ENCODE measurements at regions not wholly inside any gene's neighbourhood (a gene's known extent, or its start where the extent isn't known, plus 50 kb on each side); places are given as distances from the start of the nearest gene placed in this dataset.

GRCh38 chr9:650362-650761 is 191.1 kb upstream of the DMRT1 start:
- H3K9me3 ChIP-seq: no peaks in the 10 kb centered on the region
- no peaks in the 10 kb centered on the region for H3K27me3 ChIP-seq
- no peak for ATAC-seq
- H3K4me1 ChIP-seq: peaks cover under 1% of the 10 kb centered on the region
- H3K27ac ChIP-seq: no peak overlapping the region
- intact Hi-C loops (cut with DNase I): no loop called here
- WGBS, 2 donors: 63 to 100% methylated on average over 1 of the region's 1 CpG
- DNase-seq: no peak
- H3K36me3 ChIP-seq (replicated peaks in 1 of 2; ENCODE audit: insufficient read depth in 1 of 2, low read depth in 2 of 2): no peaks in the 10 kb centered on the region
- H3K4me3 ChIP-seq: no peak overlapping the region
- TF ChIP-seq CTCF (IDR thresholded peaks at IDR 0.05) (no peak), POLR2A (IDR thresholded peaks at IDR 0.05) (no peak)

DNA sequence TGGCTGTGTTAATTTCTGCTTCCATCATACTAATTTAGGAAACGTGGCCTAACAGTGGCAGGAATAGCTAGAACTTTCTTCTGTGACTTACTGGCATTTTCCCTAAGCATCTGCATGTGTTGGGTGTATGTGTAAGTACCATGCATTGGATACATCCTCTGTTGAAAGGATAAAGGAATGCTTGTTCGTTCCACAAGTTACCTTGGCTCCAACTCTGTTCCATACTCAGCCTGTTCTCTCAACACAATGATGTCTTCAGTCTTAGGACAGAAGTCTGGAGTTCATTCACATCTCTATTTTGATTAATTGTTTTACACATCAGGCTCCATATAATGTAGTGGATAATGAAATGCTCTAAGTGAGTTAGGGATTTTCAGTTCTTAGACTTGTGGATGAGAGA is 190.1 kb upstream of the DMRT1 start:
- DNase-seq (no peak), ATAC-seq (no peak)
- Histone ChIP-seq H3K9me3 (no peaks in the 10 kb centered on the region), H3K4me1 (peaks cover 11% of the 10 kb centered on the region), H3K4me3 (no peak overlapping the region), H3K36me3 (replicated peaks in 1 of 2; ENCODE audit: insufficient read depth in 1 of 2, low read depth in 2 of 2) (no peaks in the 10 kb centered on the region), H3K27me3 (no peaks in the 10 kb centered on the region), H3K27ac (no peak overlapping the region)
- 78 to 81% methylated on average over 2 of the region's 2 CpGs for WGBS, 2 donors
- intact Hi-C loops (cut with DNase I): no loop called here
- TF ChIP-seq CTCF (IDR thresholded peaks at IDR 0.05): no peak

DNA sequence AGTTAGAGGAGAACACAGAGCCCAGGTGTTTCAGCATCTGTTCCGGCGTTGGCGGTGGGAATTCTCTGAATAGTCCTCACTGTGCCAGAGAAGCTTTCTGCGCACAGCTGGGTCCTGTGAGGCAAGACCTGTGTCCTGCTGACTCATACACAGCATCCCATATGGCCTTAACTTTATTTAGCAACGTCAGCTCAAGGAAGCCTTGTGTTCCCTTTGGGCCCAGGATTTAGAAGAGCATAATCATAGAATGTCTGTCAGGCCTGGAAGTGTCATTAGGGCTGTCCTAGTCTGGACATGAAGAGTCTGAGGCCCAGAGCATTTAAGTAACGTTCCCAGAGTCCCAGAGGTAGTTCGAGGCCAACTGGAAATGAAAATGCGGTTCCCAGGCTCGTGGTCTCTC is 188.6 kb upstream of the DMRT1 start:
- TF ChIP-seq POLR2A (IDR thresholded peaks at IDR 0.05) (no peak), CTCF (IDR thresholded peaks at IDR 0.05) (no peak)
- DNase-seq: peak in 3 of 4 donors; percentile 27 to 53 (median 38)
- no peaks in the 10 kb centered on the region for H3K27me3 ChIP-seq
- WGBS, 2 donors: 68 to 72% methylated on average over 9 of the region's 9 CpGs
- H3K4me1 ChIP-seq: peaks cover 13% of the 10 kb centered on the region
- peak; percentile 56 for ATAC-seq
- H3K36me3 ChIP-seq (replicated peaks in 1 of 2; ENCODE audit: insufficient read depth in 1 of 2, low read depth in 2 of 2): no peaks in the 10 kb centered on the region
- no peak overlapping the region for H3K4me3 ChIP-seq
- H3K9me3 ChIP-seq: no peaks in the 10 kb centered on the region
- intact Hi-C loops (cut with DNase I): no loop called here
- H3K27ac ChIP-seq: no peak overlapping the region

GRCh38 chr9:653421-653820 is 188.1 kb upstream of the DMRT1 start:
- DNase-seq (no peak), ATAC-seq (no peak)
- WGBS, 2 donors: 85 to 90% methylated on average over 2 of the region's 2 CpGs
- no peaks in the 10 kb centered on the region for H3K9me3 ChIP-seq
- H3K27ac ChIP-seq: no peak overlapping the region
- intact Hi-C loops (cut with DNase I): no loop called here
- H3K27me3 ChIP-seq: no peaks in the 10 kb centered on the region
- no peaks in the 10 kb centered on the region for H3K36me3 ChIP-seq (replicated peaks in 1 of 2; ENCODE audit: insufficient read depth in 1 of 2, low read depth in 2 of 2)
- no peak overlapping the region for H3K4me3 ChIP-seq
- H3K4me1 ChIP-seq: peaks cover 13% of the 10 kb centered on the region
- TF ChIP-seq CTCF (IDR thresholded peaks at IDR 0.05): no peak
- no peak for TF ChIP-seq POLR2A (IDR thresholded peaks at IDR 0.05)

GRCh38 chr9:653856-654387 is 187.6 kb upstream of the DMRT1 start:
- H3K4me3 ChIP-seq: no peak overlapping the region
- no peak overlapping the region for H3K27ac ChIP-seq
- 64 to 76% methylated on average over 3 of the region's 3 CpGs for WGBS, 2 donors
- H3K4me1 ChIP-seq: peaks cover 13% of the 10 kb centered on the region
- intact Hi-C loops (cut with DNase I): no loop called here
- H3K36me3 ChIP-seq (replicated peaks in 1 of 2; ENCODE audit: insufficient read depth in 1 of 2, low read depth in 2 of 2): no peaks in the 10 kb centered on the region
- ATAC-seq (no peak), DNase-seq (no peak)
- TF ChIP-seq CTCF (IDR thresholded peaks at IDR 0.05) (no peak), POLR2A (IDR thresholded peaks at IDR 0.05) (no peak)
- no peaks in the 10 kb centered on the region for H3K27me3 ChIP-seq
- no peaks in the 10 kb centered on the region for H3K9me3 ChIP-seq

Measured in body of pancreas (tissue), 4 donors.